WTC11 (cell line): ENCODE measurements at regions not wholly inside any gene's neighbourhood (a gene's known extent, or its start where the extent isn't known, plus 50 kb on each side); places are given as distances from the start of the nearest gene placed in this dataset.

Experiments
- CREB1 ChIP-seq: sonication (generic); formaldehyde crosslinking; IDR thresholded peaks from 2 replicates; pipeline ENCODE4 v1.8.0; 2023; ENCODE audit warnings: mild to moderate bottlenecking, missing genetic modification reagents
- CTCF ChIP-seq: fragments of 200-600 bp; IDR thresholded peaks from 2 replicates; pipeline ENCODE4 v1.8.0; 2022; ENCODE audit warnings: antibody characterized with exemption
- ELF4 ChIP-seq: sonication (generic); formaldehyde crosslinking; IDR thresholded peaks from 2 replicates; pipeline ENCODE4 v1.8.1; 2022; ENCODE audit warnings: low read depth, mild to moderate bottlenecking, moderate library complexity, missing genetic modification reagents
- EMX1 ChIP-seq: fragments of 250-450 bp; sonication (Bioruptor Pico); IDR thresholded peaks from 2 replicates; pipeline ENCODE4 v1.8.0; 2021; ENCODE audit warnings: mild to moderate bottlenecking
- KAT7 ChIP-seq: sonication (generic); formaldehyde crosslinking; IDR thresholded peaks from 2 replicates; pipeline ENCODE4 v1.8.1; 2023; ENCODE audit warnings: missing genetic modification reagents, mild to moderate bottlenecking, borderline replicate concordance
- SP1 ChIP-seq: sonication (generic); formaldehyde crosslinking; conservative IDR thresholded peaks from 2 replicates; pipeline ENCODE4 v1.8.1; 2022; ENCODE audit warnings: missing genetic modification reagents
- ZNF512 ChIP-seq: sonication (generic); formaldehyde crosslinking; IDR thresholded peaks from 2 replicates; pipeline ENCODE4 v1.8.1; 2022; ENCODE audit warnings: missing genetic modification reagents, borderline replicate concordance
- TF ChIP-seq, protein P1 (sequence below): sonication (generic); formaldehyde crosslinking; IDR thresholded peaks from 2 replicates; pipeline ENCODE4 v1.8.0; 2023; ENCODE audit warnings: missing genetic modification reagents

- no peak for TF ChIP-seq SP1 (CRISPR knock-in tag)
- TF ChIP-seq CTCF: no peak
- no peak for TF ChIP-seq KAT7 (CRISPR knock-in tag)
- TF ChIP-seq CREB1 (CRISPR knock-in tag): no peak
- TF ChIP-seq, protein P1, sequence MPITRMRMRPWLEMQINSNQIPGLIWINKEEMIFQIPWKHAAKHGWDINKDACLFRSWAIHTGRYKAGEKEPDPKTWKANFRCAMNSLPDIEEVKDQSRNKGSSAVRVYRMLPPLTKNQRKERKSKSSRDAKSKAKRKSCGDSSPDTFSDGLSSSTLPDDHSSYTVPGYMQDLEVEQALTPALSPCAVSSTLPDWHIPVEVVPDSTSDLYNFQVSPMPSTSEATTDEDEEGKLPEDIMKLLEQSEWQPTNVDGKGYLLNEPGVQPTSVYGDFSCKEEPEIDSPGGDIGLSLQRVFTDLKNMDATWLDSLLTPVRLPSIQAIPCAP (CRISPR knock-in tag): no peak
- TF ChIP-seq EMX1 (CRISPR knock-in tag): no peak
- TF ChIP-seq ZNF512 (CRISPR knock-in tag): no peak
- TF ChIP-seq ELF4: no peak
Observed at GRCh38 chr6:68167604-68168003, 467.5 kb upstream of the ADGRB3 start.
